Body of pancreas (tissue), 4 donors: ENCODE measurements at regions not wholly inside any gene's neighbourhood (a gene's known extent, or its start where the extent isn't known, plus 50 kb on each side); places are given as distances from the start of the nearest gene placed in this dataset.
A peak's percentile ranks its signal among the peaks of the same experiment; 100 is the strongest.

Experiments
- ATAC-seq: fragments of 150-250 bp; one replicate; pipeline ENCODE4 v1.9.1; 2016
- DNase-seq, 4 donors: peaks; one replicate each; pipeline ENCODE4 v3.0.0-alpha.2; 2019
- H3K27ac ChIP-seq, 4 donors: fragments of 200-600 bp; sonication (generic); 1 replicate in 3 of 4; 2 replicates in 1 of 4; pipeline versions ENCODE4 v1.5.1 to v1.6.1; 2016 to 2019; ENCODE audit warnings: mild to moderate bottlenecking in 1 of 4, mixed read lengths in 1 of 4, moderate library complexity in 1 of 4
- H3K27me3 ChIP-seq, 2 donors: fragments of 200-600 bp; sonication (generic); one replicate each; pipeline ENCODE4 v1.6.0; 2016; ENCODE audit warnings: mild to moderate bottlenecking in 1 of 2
- H3K36me3 ChIP-seq, 2 donors: fragments of 200-600 bp; sonication (generic); replicated peaks in 1 of 2; 2 replicates each; pipeline ENCODE4 v1.5.1; 2016; ENCODE audit warnings: low read depth in 2 of 2; ENCODE audit not compliant: insufficient read depth in 1 of 2
- H3K4me1 ChIP-seq: fragments of 200-600 bp; sonication (generic); one replicate; pipeline ENCODE4 v1.6.0; 2016
- H3K4me3 ChIP-seq, 2 donors: fragments of 200-600 bp; sonication (generic); 1 replicate in 1 of 2; 2 replicates in 1 of 2; pipeline ENCODE4 v1.5.1; 2016 to 2019
- H3K9me3 ChIP-seq, 3 donors: fragments of 200-600 bp; sonication (generic); 1 replicate in 2 of 3; 2 replicates in 1 of 3; pipeline ENCODE4 v1.5.1; 2016
- POLR2A ChIP-seq, 3 donors: fragments of 450-650 bp; IDR thresholded peaks; one replicate each; pipeline ENCODE4 v1.6.1; 2016; ENCODE audit warnings: antibody characterized with exemption in 3 of 3, mild to moderate bottlenecking in 2 of 3
- WGBS, 2 donors: methylation state at CpG; one replicate each; pipeline ENCODE4 v1.1.5; 2017; 5-methylcytosine and 5-hydroxymethylcytosine counted together
- intact Hi-C: fragments of 100-400 bp; cut with DNase I; formaldehyde crosslinking; loops from one replicate; pipeline ENCODE4 v1.15.1; 2023
- TF ChIP-seq, protein P1 (sequence below), 7 experiments: fragments of 450-650 bp in 4 of 7; fragments of 200-600 bp in 3 of 7; sonication (generic) in 3 of 7; IDR thresholded peaks; one replicate each; pipeline ENCODE4 v1.5.1; 2016 to 2019; ENCODE audit warnings: antibody characterized with exemption in 7 of 7

DNA sequence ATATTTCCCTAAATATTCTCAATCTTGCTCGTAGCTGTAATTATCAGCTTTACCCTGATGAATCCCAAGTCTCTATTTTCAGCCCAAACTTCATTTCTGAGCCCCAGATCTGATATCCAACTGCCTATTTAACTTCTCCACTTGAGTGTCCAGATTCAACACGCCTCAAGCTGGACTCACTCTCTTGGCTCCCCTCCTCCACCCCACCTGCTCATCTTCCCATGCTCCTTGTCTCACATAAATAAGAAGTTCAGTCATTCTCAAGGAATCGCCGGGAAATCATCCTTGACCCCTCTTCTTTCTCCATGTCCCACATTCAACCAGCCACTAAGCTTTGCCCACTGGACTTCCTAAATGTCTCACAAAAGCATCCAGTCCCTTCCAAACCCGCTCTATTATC lies 89.9 kb upstream of the STMND1 start:
- peak; percentile 63 to 86 (median 64) for DNase-seq
- Histone ChIP-seq H3K27ac (peak overlapping the region in 3 of 4 donors; percentile 39 to 53 (median 44)), H3K9me3 (no peaks in the 10 kb centered on the region), H3K36me3 (no peaks in the 10 kb centered on the region), H3K27me3 (no peaks in the 10 kb centered on the region), H3K4me3 (no peak overlapping the region), H3K4me1 (peaks cover 14% of the 10 kb centered on the region)
- no peak for ATAC-seq
- TF ChIP-seq, protein P1, sequence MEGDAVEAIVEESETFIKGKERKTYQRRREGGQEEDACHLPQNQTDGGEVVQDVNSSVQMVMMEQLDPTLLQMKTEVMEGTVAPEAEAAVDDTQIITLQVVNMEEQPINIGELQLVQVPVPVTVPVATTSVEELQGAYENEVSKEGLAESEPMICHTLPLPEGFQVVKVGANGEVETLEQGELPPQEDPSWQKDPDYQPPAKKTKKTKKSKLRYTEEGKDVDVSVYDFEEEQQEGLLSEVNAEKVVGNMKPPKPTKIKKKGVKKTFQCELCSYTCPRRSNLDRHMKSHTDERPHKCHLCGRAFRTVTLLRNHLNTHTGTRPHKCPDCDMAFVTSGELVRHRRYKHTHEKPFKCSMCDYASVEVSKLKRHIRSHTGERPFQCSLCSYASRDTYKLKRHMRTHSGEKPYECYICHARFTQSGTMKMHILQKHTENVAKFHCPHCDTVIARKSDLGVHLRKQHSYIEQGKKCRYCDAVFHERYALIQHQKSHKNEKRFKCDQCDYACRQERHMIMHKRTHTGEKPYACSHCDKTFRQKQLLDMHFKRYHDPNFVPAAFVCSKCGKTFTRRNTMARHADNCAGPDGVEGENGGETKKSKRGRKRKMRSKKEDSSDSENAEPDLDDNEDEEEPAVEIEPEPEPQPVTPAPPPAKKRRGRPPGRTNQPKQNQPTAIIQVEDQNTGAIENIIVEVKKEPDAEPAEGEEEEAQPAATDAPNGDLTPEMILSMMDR (IDR thresholded peaks at IDR 0.05) = no peak
- TF ChIP-seq POLR2A (IDR thresholded peaks at IDR 0.05) = no peak
- intact Hi-C loops = no loop called here
- 40 to 50% methylated on average over 5 of the region's 5 CpGs for WGBS, 2 donors

DNA sequence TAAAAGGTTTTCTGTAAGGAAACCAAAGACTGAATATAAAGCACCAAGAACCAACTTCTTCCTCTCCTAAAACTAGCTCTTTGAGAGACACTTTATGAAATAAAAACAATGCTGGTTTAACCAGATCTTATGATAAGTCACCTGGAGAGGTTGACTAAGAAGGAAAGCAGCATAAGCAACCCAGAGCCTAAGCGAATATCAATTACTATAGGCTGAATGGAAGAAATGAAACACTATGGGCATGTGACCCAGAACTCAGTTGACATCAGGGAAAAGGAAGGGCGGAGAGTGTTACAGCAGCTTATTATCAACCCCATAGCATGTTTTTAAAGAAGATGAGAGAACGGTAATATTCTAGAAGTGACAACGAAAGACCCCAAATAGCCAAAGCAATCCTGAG lies 94.1 kb upstream of the STMND1 start:
- DNase-seq = no peak
- no peak for TF ChIP-seq POLR2A (IDR thresholded peaks at IDR 0.05)
- TF ChIP-seq, protein P1 (IDR thresholded peaks at IDR 0.05) = no peak
- no peaks in the 10 kb centered on the region for H3K27me3 ChIP-seq
- H3K27ac ChIP-seq = no peak overlapping the region
- no peak overlapping the region for H3K4me3 ChIP-seq
- ATAC-seq = no peak
- intact Hi-C loops = no loop called here
- H3K9me3 ChIP-seq = no peaks in the 10 kb centered on the region
- 87 to 94% methylated on average over 4 of the region's 4 CpGs for WGBS, 2 donors
- H3K4me1 ChIP-seq = peaks cover 16% of the 10 kb centered on the region
- no peaks in the 10 kb centered on the region for H3K36me3 ChIP-seq

DNA sequence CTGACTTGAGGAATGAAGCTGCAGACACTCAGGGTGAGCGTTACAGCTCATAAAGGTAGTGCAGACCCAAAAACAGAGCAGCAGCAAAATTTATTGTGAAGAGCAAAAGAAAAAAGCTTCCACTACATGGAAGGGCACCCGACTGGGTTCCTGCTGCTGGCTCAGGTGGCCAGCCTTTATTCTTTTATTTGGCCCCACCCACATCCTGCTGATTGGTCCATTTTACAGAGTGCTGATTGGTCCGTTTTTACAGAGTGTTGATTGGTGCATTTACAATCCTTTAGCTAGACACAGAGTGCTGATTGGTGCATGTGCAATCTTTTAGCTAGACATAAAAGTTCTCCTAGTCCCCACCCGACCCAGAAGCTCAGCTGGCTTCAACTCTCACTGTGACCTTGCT lies 95.3 kb upstream of the STMND1 start:
- Histone ChIP-seq H3K36me3 (no peaks in the 10 kb centered on the region), H3K9me3 (no peaks in the 10 kb centered on the region), H3K27ac (no peak overlapping the region), H3K27me3 (no peaks in the 10 kb centered on the region), H3K4me1 (peaks cover 14% of the 10 kb centered on the region), H3K4me3 (no peak overlapping the region)
- TF ChIP-seq, protein P1 (IDR thresholded peaks at IDR 0.05) = no peak
- TF ChIP-seq POLR2A (IDR thresholded peaks at IDR 0.05) = no peak
- intact Hi-C loops = no loop called here
- 77 to 80% methylated on average over 4 of the region's 4 CpGs for WGBS, 2 donors
- ATAC-seq (no peak), DNase-seq (no peak)

DNA sequence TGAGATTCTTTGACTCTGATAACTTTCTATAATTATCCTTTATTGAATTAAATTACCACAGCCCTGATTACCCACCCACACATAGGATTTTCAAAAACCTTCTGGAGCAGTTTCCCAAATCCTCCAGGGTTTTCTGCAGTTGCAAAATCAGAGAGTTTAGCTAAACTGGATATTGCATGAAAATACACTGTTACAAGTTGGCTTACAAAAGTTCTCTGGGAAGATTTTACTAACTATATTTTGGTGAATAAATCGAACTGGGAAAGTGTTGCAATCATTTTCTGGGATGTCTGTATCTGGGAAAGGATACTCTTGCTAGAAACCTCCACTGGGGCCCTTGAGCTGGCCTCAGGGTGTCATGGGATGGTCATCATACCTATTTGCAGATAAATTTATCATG lies 97.6 kb upstream of the STMND1 start:
- no peaks in the 10 kb centered on the region for H3K27me3 ChIP-seq
- DNase-seq (no peak), ATAC-seq (no peak)
- TF ChIP-seq, protein P1 (IDR thresholded peaks at IDR 0.05) = no peak
- TF ChIP-seq POLR2A (IDR thresholded peaks at IDR 0.05) = no peak
- peaks cover 20% of the 10 kb centered on the region for H3K4me1 ChIP-seq
- no peaks in the 10 kb centered on the region for H3K9me3 ChIP-seq
- H3K27ac ChIP-seq = no peak overlapping the region
- no peaks in the 10 kb centered on the region for H3K36me3 ChIP-seq
- H3K4me3 ChIP-seq = no peak overlapping the region
- intact Hi-C loops = no loop called here
- 38 to 45% methylated on average over 1 of the region's 1 CpG for WGBS, 2 donors

DNA sequence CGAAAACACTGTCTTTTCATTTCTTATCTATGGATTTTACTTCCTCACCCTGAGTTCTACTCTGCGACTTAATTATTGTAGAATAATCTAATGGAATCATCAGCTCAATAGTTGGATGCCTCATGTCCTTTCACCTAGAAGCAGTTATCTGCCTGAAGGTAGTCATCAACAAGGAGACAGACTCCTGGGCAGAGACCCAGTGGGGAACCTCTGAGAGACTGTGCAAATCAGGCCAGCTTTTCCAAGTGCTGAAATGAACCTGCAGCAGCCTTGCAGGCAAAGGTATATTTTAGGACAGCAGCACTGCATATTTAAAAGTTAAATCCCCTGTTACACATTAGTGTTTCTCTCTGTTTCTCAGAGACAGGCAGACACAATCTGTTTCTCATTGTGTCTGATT lies 99.7 kb upstream of the STMND1 start:
- no peaks in the 10 kb centered on the region for H3K9me3 ChIP-seq
- no peak overlapping the region for H3K4me3 ChIP-seq
- no peak for TF ChIP-seq POLR2A (IDR thresholded peaks at IDR 0.05)
- TF ChIP-seq, protein P1 (IDR thresholded peaks at IDR 0.05) = no peak
- no peak for ATAC-seq
- no peak overlapping the region for H3K27ac ChIP-seq
- 64 to 76% methylated on average over 2 of the region's 2 CpGs for WGBS, 2 donors
- H3K4me1 ChIP-seq = peaks cover 24% of the 10 kb centered on the region
- DNase-seq = no peak
- no peaks in the 10 kb centered on the region for H3K27me3 ChIP-seq
- intact Hi-C loops = no loop called here
- no peaks in the 10 kb centered on the region for H3K36me3 ChIP-seq
